ENCODE measurements at regions not wholly inside any gene's neighbourhood (a gene's known extent, or its start where the extent isn't known, plus 50 kb on each side); places are given as distances from the start of the nearest gene placed in this dataset.
"Not testable (repeated sequence)": the region's sequence is repeated elsewhere in the genome, so short reads cannot be mapped to it uniquely, and the experiment has no call there.

GRCh38 chr12:91493308-91493707 lies 310.7 kb upstream of the DCN start:
- no peak for DNase-seq

- DNase-seq = no peak
Observed at GRCh38 chr12:91492648-91493047, 310.0 kb upstream of the DCN start.

GRCh38 chr12:91490667-91491311 lies 308.2 kb upstream of the DCN start:
- no peak for DNase-seq

- DNase-seq = no peak
Observed at GRCh38 chr12:91483471-91483985, 300.9 kb upstream of the DCN start.

GRCh38 chr12:91482231-91482630 lies 299.6 kb upstream of the DCN start:
- no peak for DNase-seq

GRCh38 chr12:91478500-91478899 lies 295.9 kb upstream of the DCN start:
- no peak for DNase-seq

- DNase-seq = no peak
Observed at GRCh38 chr12:91467686-91468085, 285.1 kb upstream of the DCN start.

- DNase-seq = no peak
Observed at GRCh38 chr12:91461061-91461460, 278.4 kb upstream of the DCN start.

GRCh38 chr12:91460469-91460868 lies 277.9 kb upstream of the DCN start:
- no peak for DNase-seq

- DNase-seq = no peak
Observed at GRCh38 chr12:91455321-91455720, 272.7 kb upstream of the DCN start.

- DNase-seq = no peak
Observed at GRCh38 chr12:91454179-91454578, 271.6 kb upstream of the DCN start.

GRCh38 chr12:91452464-91452863 lies 269.8 kb upstream of the DCN start:
- not testable (repeated sequence) for DNase-seq

GRCh38 chr12:91441993-91442952 lies 259.7 kb upstream of the DCN start:
- no peak for DNase-seq

GRCh38 chr12:91441246-91441645 lies 258.6 kb upstream of the DCN start:
- DNase-seq = no peak

GRCh38 chr12:91434081-91434480 lies 251.5 kb upstream of the DCN start:
- no peak for DNase-seq

GRCh38 chr12:91432755-91433154 lies 250.1 kb upstream of the DCN start:
- DNase-seq = no peak

- no peak for DNase-seq
Observed at GRCh38 chr12:91432089-91432488, 249.5 kb upstream of the DCN start.

- DNase-seq = no peak
Observed at GRCh38 chr12:91424506-91424905, 241.9 kb upstream of the DCN start.

GRCh38 chr12:91423693-91424050 lies 241.1 kb upstream of the DCN start:
- DNase-seq = no peak

GRCh38 chr12:91422811-91423692 lies 240.4 kb upstream of the DCN start:
- DNase-seq = no peak

- no peak for DNase-seq
Observed at GRCh38 chr12:91422127-91422526, 239.5 kb upstream of the DCN start.

- no peak for DNase-seq
Observed at GRCh38 chr12:91419809-91420208, 237.2 kb upstream of the DCN start.
